Thymus (tissue), 11 donors: ENCODE measurements at regions not wholly inside any gene's neighbourhood (a gene's known extent, or its start where the extent isn't known, plus 50 kb on each side); places are given as distances from the start of the nearest gene placed in this dataset.

Experiments used
- DNase-seq, 9 donors: peaks; one replicate each; pipeline ENCODE4 v3.0.0-alpha.2; 2013; ENCODE audit warnings: low spot score in 9 of 9, low read depth in 6 of 9, missing footprints in 1 of 9
- H3K27ac ChIP-seq, 2 donors: one replicate each; pipeline ENCODE4 v1.5.1; 2013; ENCODE audit warnings: control low read depth in 1 of 2, low read depth in 1 of 2, low read length in 1 of 2, mild to moderate bottlenecking in 1 of 2, moderate library complexity in 1 of 2
- H3K27me3 ChIP-seq, 2 donors: one replicate each; pipeline ENCODE4 v1.5.1; 2013; ENCODE audit warnings: low read length in 1 of 2; ENCODE audit not compliant: control insufficient read depth in 2 of 2, insufficient read depth in 1 of 2
- H3K36me3 ChIP-seq, 2 donors: one replicate each; pipeline ENCODE4 v1.5.1; 2013; ENCODE audit warnings: low read length in 1 of 2, mild to moderate bottlenecking in 1 of 2, moderate library complexity in 1 of 2; ENCODE audit not compliant: control insufficient read depth in 2 of 2, insufficient read depth in 2 of 2
- H3K4me1 ChIP-seq, 2 donors: one replicate each; pipeline ENCODE4 v1.5.1; 2013; ENCODE audit warnings: low read length in 2 of 2; ENCODE audit not compliant: control insufficient read depth in 2 of 2, insufficient read depth in 2 of 2
- H3K4me3 ChIP-seq, 2 donors: one replicate each; pipeline ENCODE4 v1.5.1; 2013; ENCODE audit warnings: low read length in 2 of 2, control low read depth in 1 of 2, mild to moderate bottlenecking in 1 of 2
- H3K9me3 ChIP-seq, 2 donors: one replicate each; pipeline ENCODE4 v1.5.1; 2013; ENCODE audit warnings: low read length in 1 of 2, mild to moderate bottlenecking in 1 of 2; ENCODE audit not compliant: control insufficient read depth in 2 of 2, insufficient read depth in 1 of 2
- WGBS: extraction: QIAGEN DNeasy Blood & Tissue Kit; methylation state at CpG from one replicate; pipeline ENCODE4 v1.1.7; 2013; 5-methylcytosine and 5-hydroxymethylcytosine counted together
- donor health status: healthy.

DNA sequence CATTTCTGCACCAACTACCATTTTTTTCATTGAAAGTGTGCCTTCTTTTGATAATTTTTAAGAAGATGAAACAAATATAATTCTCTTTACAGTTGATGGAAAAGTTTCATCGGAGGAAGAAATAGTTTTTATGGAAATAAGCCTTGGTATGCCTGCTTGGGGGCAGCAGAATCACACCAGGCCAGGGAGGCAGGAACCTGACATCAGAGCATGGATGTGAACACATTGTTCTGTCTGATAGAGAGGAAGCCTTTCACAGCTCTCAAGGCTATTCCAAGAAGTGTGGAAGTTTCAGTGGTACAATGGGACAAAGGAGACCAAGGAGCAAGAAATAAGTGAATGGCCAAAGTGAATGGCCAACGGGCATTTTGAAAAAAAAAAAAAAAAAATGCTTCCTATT lies 162.2 kb upstream of the KCNK2 start:
- H3K4me1 ChIP-seq: no peaks in the 10 kb centered on the region
- H3K4me3 ChIP-seq: no peak overlapping the region
- no peaks in the 10 kb centered on the region for H3K27me3 ChIP-seq
- DNase-seq: no peak
- 56% methylated on average over 2 of the region's 2 CpGs for WGBS
- no peak overlapping the region for H3K27ac ChIP-seq
- no peaks in the 10 kb centered on the region for H3K36me3 ChIP-seq
- no peaks in the 10 kb centered on the region for H3K9me3 ChIP-seq

DNA sequence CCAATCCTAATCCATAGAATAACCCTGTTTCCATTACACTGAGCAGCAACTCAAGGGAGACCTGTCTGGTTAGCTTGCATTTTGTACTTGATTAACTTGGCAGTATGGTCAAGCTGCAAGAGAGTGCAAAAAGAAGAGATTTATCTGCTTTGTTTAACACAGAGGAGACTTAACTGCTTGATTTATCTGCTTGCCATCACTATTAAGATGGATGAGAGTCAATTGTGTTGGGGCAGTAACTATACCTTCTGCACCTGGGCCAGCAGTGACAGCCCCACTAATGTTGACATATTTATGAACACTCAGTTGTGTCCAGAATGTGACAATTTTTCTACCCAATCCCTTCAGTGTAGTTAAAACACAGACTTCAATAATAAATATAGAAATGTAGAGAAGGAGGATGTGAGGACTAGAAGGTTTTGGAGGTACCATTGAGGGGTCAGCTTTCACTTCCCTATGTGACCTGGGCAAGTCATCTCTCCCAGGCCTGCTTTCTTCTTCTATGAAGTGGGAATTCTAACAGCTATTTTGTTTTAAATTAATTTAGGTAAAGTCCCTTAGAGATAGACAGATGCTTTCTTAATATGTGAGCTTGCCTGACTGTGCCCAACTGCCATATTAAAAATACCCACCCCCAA lies 159.1 kb upstream of the KCNK2 start:
- H3K27ac ChIP-seq: no peak overlapping the region
- no peaks in the 10 kb centered on the region for H3K36me3 ChIP-seq
- no peak for DNase-seq
- no peak overlapping the region for H3K4me3 ChIP-seq
- no peaks in the 10 kb centered on the region for H3K27me3 ChIP-seq
- no peaks in the 10 kb centered on the region for H3K9me3 ChIP-seq
- H3K4me1 ChIP-seq: no peaks in the 10 kb centered on the region

DNA sequence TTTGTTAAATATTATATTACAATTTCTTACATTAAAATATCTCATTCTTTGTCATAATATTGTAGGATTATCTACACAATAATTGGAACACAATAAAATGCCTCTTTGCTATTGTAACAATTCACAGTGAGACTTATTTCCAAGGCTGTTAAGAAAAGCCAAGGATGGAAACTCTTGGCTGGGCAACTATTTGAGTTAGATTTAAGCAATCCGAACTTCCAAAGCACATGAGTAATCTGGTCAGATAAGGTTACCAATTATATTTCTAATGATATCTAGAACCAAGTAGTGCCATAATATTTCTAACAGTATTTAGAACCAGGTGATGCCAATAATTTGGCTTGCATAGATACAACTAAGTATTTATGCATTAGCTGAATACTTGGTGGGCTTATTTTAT lies 154.7 kb upstream of the KCNK2 start:
- Histone ChIP-seq H3K4me3 (no peak overlapping the region), H3K36me3 (no peaks in the 10 kb centered on the region), H3K9me3 (no peaks in the 10 kb centered on the region), H3K27ac (no peak overlapping the region), H3K27me3 (no peaks in the 10 kb centered on the region), H3K4me1 (no peaks in the 10 kb centered on the region)
- WGBS: 96% methylated on average over 1 of the region's 1 CpG
- no peak for DNase-seq

DNA sequence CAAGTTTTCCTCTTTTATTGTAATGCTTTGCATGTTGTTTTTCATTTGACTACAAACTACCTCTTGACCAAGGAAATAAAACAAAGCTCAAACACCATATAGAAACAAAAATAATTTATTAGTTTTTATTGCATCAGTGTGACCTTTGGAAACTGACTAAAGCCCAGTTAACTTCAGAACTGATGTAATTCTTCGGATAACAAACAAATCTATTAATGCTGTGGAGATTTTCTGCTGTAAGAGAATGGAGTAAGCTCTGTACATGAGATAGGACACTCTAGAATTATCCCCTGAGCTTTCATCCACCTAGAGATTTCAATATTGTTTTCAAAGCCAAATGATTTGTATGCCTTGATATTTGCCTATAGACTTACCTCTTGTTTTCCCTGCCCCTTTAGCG lies 154.0 kb upstream of the KCNK2 start:
- Histone ChIP-seq H3K27me3 (no peaks in the 10 kb centered on the region), H3K36me3 (no peaks in the 10 kb centered on the region), H3K27ac (no peak overlapping the region), H3K4me1 (no peaks in the 10 kb centered on the region), H3K4me3 (no peak overlapping the region), H3K9me3 (no peaks in the 10 kb centered on the region)
- DNase-seq: no peak
- 93% methylated on average over 2 of the region's 2 CpGs for WGBS

DNA sequence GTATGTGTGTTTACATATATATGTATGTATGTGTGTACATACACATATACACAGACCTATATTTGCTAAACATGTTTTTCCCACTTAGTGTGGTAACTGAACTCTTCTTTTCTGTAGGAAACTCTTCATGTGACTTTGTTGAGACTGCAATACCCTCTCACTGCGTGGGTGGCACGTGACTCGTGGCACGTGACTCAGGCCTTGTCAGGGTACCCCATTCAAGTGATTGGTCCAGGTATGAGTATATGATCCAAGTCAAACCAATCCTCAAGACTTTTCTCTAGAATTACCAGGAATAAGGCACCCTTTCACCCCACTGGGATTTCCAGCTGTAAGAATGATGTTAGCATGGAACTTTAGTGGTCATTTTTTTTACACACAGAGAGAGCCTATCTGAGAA lies 149.2 kb upstream of the KCNK2 start:
- WGBS: 94% methylated on average over 4 of the region's 4 CpGs
- H3K4me1 ChIP-seq: no peaks in the 10 kb centered on the region
- no peaks in the 10 kb centered on the region for H3K9me3 ChIP-seq
- no peak for DNase-seq
- no peaks in the 10 kb centered on the region for H3K36me3 ChIP-seq
- H3K4me3 ChIP-seq: no peak overlapping the region
- H3K27ac ChIP-seq: no peak overlapping the region
- no peaks in the 10 kb centered on the region for H3K27me3 ChIP-seq

DNA sequence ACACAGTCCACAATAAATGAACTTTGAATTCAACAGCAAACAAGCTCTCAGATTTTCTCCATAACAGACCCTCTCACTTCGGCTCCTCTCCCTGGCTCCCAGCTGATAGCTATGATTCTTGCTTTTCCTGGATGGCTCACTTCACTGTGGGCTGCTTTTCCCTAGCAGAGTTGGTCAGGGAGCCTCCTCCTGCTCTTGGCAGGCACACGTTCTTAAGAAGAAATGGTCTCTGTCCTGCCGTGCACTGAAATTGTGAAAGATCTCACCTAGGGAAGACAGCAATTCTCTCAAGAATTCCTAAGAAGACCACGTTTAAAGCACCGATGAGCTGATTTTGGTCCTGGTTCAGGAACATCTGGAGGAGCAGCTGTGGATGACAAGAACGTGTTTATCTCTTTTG lies 148.5 kb upstream of the KCNK2 start:
- no peaks in the 10 kb centered on the region for H3K36me3 ChIP-seq
- WGBS: 89% methylated on average over 6 of the region's 6 CpGs
- H3K27me3 ChIP-seq: no peaks in the 10 kb centered on the region
- H3K4me3 ChIP-seq: no peak overlapping the region
- H3K27ac ChIP-seq: no peak overlapping the region
- H3K4me1 ChIP-seq: no peaks in the 10 kb centered on the region
- no peaks in the 10 kb centered on the region for H3K9me3 ChIP-seq
- DNase-seq: no peak

DNA sequence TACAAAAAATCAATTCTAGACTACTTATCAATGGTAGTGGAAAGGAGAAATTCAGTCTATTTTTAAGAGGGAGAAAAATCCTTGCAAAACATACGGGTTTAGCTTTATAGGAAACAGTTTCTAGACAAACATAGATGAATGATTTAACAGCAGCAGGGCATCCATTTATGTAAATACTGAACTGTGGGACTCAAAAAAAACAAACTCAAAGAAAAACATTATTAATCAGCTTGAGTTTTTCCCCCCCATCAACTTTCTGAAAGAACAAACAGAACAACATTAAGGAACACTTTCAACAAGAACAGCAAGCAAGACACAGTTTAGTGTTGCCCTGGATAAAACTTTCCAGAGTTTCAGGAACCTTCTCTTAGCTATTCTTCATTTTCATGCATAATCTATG lies 147.3 kb upstream of the KCNK2 start:
- WGBS: 31% methylated on average over 1 of the region's 1 CpG

DNA sequence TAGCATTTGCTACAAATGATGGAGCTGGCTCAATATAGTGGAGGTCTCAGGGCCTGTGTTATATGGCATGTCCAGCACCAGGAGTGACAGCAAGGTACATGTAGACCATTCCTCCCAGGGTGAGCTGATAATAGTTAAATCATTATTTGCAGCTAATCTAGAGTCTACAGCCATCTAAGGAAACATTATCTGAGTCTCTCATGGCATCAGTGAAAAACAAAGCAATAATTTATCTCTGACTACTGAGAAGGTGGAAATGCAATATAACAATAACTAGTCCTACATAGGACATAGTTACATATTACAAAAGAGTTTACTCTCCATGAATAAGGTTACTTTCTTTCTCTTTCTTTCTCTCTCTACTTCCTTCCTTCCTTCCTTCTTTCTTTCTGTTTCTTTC lies 143.4 kb upstream of the KCNK2 start:
- Histone ChIP-seq H3K9me3 (no peaks in the 10 kb centered on the region), H3K4me1 (no peaks in the 10 kb centered on the region), H3K4me3 (no peak overlapping the region), H3K36me3 (no peaks in the 10 kb centered on the region), H3K27ac (no peak overlapping the region), H3K27me3 (no peaks in the 10 kb centered on the region)
- no peak for DNase-seq

More for the DNA sequence above, 147.3 kb upstream of the KCNK2 start:
- H3K4me3 ChIP-seq: no peak overlapping the region
- no peaks in the 10 kb centered on the region for H3K9me3 ChIP-seq
- no peaks in the 10 kb centered on the region for H3K36me3 ChIP-seq
- no peak overlapping the region for H3K27ac ChIP-seq
- DNase-seq: no peak
- H3K27me3 ChIP-seq: no peaks in the 10 kb centered on the region
- no peaks in the 10 kb centered on the region for H3K4me1 ChIP-seq

DNA sequence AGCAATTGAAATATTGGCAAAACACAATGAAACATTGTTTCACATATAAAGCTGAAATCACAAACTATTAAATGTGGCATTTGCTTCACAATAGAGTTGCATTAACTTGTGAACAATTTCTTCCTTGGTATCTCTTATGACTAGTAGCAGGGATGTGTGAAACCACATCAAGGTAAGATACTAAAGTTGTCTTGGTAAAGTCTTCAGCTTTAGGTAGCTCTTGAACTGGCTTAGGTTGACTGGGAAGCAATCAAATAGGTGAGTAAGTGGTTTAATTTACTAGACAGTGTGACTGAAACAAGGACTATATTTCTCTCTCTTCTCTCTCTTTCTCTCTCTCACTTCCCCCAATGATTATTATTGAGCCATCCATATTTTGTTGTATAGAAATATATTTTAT lies 141.5 kb upstream of the KCNK2 start:
- H3K36me3 ChIP-seq: no peaks in the 10 kb centered on the region
- no peaks in the 10 kb centered on the region for H3K27me3 ChIP-seq
- no peaks in the 10 kb centered on the region for H3K9me3 ChIP-seq
- no peak overlapping the region for H3K4me3 ChIP-seq
- H3K27ac ChIP-seq: no peak overlapping the region
- H3K4me1 ChIP-seq: no peaks in the 10 kb centered on the region
- no peak for DNase-seq

DNA sequence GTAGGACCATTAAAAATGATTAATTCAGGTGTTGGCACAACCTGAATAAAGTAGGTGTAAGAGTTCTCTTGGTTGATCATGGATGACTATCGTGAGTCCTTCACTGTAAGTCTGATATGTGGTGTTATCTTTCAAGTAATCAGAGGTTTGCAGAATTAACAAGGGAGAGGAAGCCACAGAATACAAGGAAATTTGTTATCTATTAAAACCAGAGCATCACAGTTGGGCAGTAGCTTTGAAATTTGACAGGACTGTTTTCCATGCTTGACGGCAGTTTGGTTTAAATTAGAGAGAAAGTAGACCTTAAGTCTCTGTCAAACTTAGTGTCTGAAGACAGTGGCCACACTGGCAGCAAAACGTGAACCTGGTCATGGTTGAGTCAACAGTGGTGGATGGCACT lies 139.5 kb upstream of the KCNK2 start:
- no peaks in the 10 kb centered on the region for H3K27me3 ChIP-seq
- no peak overlapping the region for H3K4me3 ChIP-seq
- WGBS: 75% methylated on average over 3 of the region's 3 CpGs
- no peaks in the 10 kb centered on the region for H3K4me1 ChIP-seq
- no peak overlapping the region for H3K27ac ChIP-seq
- H3K9me3 ChIP-seq: no peaks in the 10 kb centered on the region
- H3K36me3 ChIP-seq: no peaks in the 10 kb centered on the region
- DNase-seq: no peak
